Trophoblast cell (in vitro differentiated cells and primary cell): ENCODE measurements at regions not wholly inside any gene's neighbourhood (a gene's known extent, or its start where the extent isn't known, plus 50 kb on each side); places are given as distances from the start of the nearest gene placed in this dataset.

ENCODE experiments used
- DNase-seq, 2 donors: peaks; one replicate each; pipeline ENCODE4 v3.0.0-alpha.2; 2016
- H2AFZ ChIP-seq: 2 replicates; pipeline ENCODE4 v1.6.1; 2013; ENCODE audit warnings: low read length, moderate library complexity, mild to moderate bottlenecking; ENCODE audit not compliant: insufficient read depth, poor library complexity
- H2AK5ac ChIP-seq: 2 replicates; pipeline ENCODE4 v1.6.1; 2013; ENCODE audit warnings: mild to moderate bottlenecking, low read length
- H2BK120ac ChIP-seq: 2 replicates; pipeline ENCODE4 v1.6.1; 2013; ENCODE audit warnings: low read length, mild to moderate bottlenecking, moderate library complexity; ENCODE audit not compliant: insufficient read depth, poor library complexity
- H2BK12ac ChIP-seq: 2 replicates; pipeline ENCODE4 v1.6.1; 2013; ENCODE audit warnings: mild to moderate bottlenecking, low read length, moderate library complexity
- H2BK5ac ChIP-seq: 2 replicates; pipeline ENCODE4 v1.6.1; 2013; ENCODE audit warnings: low read length, low read depth, moderate library complexity, mild to moderate bottlenecking; ENCODE audit not compliant: poor library complexity
- H3K14ac ChIP-seq: 2 replicates; pipeline ENCODE4 v1.6.1; 2013; ENCODE audit warnings: mild to moderate bottlenecking, low read length
- H3K18ac ChIP-seq: 2 replicates; pipeline ENCODE4 v1.6.1; 2013; ENCODE audit warnings: mild to moderate bottlenecking, low read length
- H3K23ac ChIP-seq: 2 replicates; pipeline ENCODE4 v1.6.1; 2013; ENCODE audit warnings: low read length
- H3K27ac ChIP-seq: 2 replicates; pipeline ENCODE4 v1.5.1; 2013; ENCODE audit warnings: low read depth, mild to moderate bottlenecking, inconsistent platforms, low read length, moderate library complexity
- H3K27me3 ChIP-seq: 2 replicates; pipeline ENCODE4 v1.6.1; 2013; ENCODE audit warnings: inconsistent platforms, mild to moderate bottlenecking, low read length, moderate library complexity; ENCODE audit not compliant: insufficient read depth
- H3K36me3 ChIP-seq, 2 experiments: 1 replicate in 1 of 2; 2 replicates in 1 of 2; pipeline ENCODE4 v1.6.1; 2013; ENCODE audit warnings: low read length in 2 of 2, mild to moderate bottlenecking in 2 of 2, moderate library complexity in 1 of 2; ENCODE audit not compliant: insufficient read depth in 2 of 2, control insufficient read depth in 1 of 2
- H3K4ac ChIP-seq: 2 replicates; pipeline ENCODE4 v1.6.1; 2013; ENCODE audit warnings: low read depth, mild to moderate bottlenecking, low read length, moderate library complexity
- H3K4me1 ChIP-seq, 2 experiments: 1 replicate in 1 of 2; 2 replicates in 1 of 2; pipeline ENCODE4 v1.6.1; 2013; ENCODE audit warnings: low read length in 2 of 2, mild to moderate bottlenecking in 2 of 2, moderate library complexity in 1 of 2; ENCODE audit not compliant: insufficient read depth in 2 of 2, control insufficient read depth in 1 of 2
- H3K4me2 ChIP-seq: 2 replicates; pipeline ENCODE4 v1.6.1; 2013; ENCODE audit warnings: inconsistent platforms, mild to moderate bottlenecking, low read length, moderate library complexity
- H3K4me3 ChIP-seq: 2 replicates; pipeline ENCODE4 v1.5.1; 2013; ENCODE audit warnings: mild to moderate bottlenecking, low read depth, low read length, inconsistent platforms
- H3K79me1 ChIP-seq: one replicate; pipeline ENCODE4 v1.6.1; 2013; ENCODE audit warnings: low read length
- H3K79me2 ChIP-seq: 2 replicates; pipeline ENCODE4 v1.6.1; 2013; ENCODE audit warnings: low read length, mild to moderate bottlenecking; ENCODE audit not compliant: control insufficient read depth, insufficient read depth, poor library complexity
- H3K9ac ChIP-seq: 2 replicates; pipeline ENCODE4 v1.6.1; 2013; ENCODE audit warnings: mild to moderate bottlenecking, low read length
- H3K9me3 ChIP-seq: 2 replicates; pipeline ENCODE4 v1.6.1; 2013; ENCODE audit warnings: low read depth, mild to moderate bottlenecking, control low read depth, inconsistent platforms, low read length; ENCODE audit not compliant: insufficient read depth
- H4K12ac ChIP-seq: 2 replicates; pipeline ENCODE4 v1.6.1; 2013; ENCODE audit warnings: low read depth, mild to moderate bottlenecking, low read length, moderate library complexity
- H4K8ac ChIP-seq: 2 replicates; pipeline ENCODE4 v1.6.1; 2013; ENCODE audit warnings: low read depth, mild to moderate bottlenecking, low read length, moderate library complexity
- H4K91ac ChIP-seq: one replicate; pipeline ENCODE4 v1.6.1; 2013; ENCODE audit warnings: low read depth, mild to moderate bottlenecking, low read length, moderate library complexity
- WGBS: extraction: QIAGEN DNeasy Blood & Tissue Kit; methylation state at CpG from one replicate; pipeline ENCODE4 v1.1.7; 2013; ENCODE audit warnings: missing lambda C conversion rate; ENCODE audit not compliant: insufficient read length, insufficient coverage; ENCODE audit errors: extremely low coverage; 5-methylcytosine and 5-hydroxymethylcytosine counted together

DNA sequence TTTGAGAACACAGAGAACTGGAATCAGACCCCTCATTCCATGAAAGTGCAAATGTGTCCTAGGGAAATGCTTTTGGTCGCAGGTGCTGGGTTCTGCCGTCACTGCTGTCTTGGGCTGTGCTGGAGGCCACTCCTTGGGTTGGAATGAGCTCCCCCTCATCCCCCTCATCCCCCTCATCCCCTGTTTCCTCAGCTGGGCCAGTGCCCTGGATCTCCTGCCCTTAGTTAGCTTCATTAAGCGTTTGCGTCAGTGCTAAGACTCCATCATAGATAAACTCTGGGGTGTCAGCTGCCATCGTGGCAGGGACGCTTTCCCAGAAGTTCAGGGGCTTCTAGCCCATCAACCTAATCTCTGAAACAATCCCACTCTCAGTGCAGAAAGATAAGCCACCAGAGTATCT lies 97.1 kb upstream of the ZNF516 start:
- Histone ChIP-seq H4K12ac (no peak overlapping the region), H3K14ac (no peak overlapping the region), H3K4me1 (no peaks in the 10 kb centered on the region), H2BK120ac (no peak overlapping the region), H2AFZ (no peak overlapping the region), H3K9ac (no peak overlapping the region), H3K18ac (no peak overlapping the region), H3K4ac (no peak overlapping the region), H2BK5ac (no peak overlapping the region), H4K91ac (no peak overlapping the region), H3K9me3 (peaks cover 3% of the 10 kb centered on the region), H3K79me1 (no peaks in the 10 kb centered on the region), H3K79me2 (no peaks in the 10 kb centered on the region), H3K4me3 (no peak overlapping the region), H2BK12ac (no peak overlapping the region), H3K27me3 (no peaks in the 10 kb centered on the region), H4K8ac (no peak overlapping the region), H3K36me3 (no peaks in the 10 kb centered on the region), H3K27ac (no peak overlapping the region), H3K23ac (no peak overlapping the region), H2AK5ac (no peak overlapping the region), H3K4me2 (no peak overlapping the region)
- WGBS: no CpG with 5 or more reads among the region's 6 CpGs
- DNase-seq: no peak

DNA sequence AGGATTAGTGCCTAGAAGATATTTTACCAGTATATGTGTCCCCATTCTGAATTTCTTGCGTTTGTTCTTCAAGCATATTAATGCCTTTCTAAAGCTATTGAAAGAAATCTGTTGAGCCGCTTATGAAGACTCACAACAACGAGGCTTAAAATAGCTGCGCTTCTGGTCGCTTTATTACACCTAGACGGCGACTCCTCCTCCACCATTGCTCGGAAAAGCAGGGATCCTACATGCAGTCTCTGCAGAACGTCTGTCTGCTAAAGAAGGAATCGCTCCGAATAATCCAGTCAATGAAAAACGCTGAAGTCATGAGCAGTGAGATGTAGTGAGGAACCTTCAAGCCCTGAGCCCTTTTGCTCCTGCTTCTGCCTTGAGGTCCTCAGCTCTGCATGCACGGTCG lies 94.8 kb upstream of the ZNF516 start:
- Histone ChIP-seq H2AFZ (no peak overlapping the region), H3K4ac (no peak overlapping the region), H2BK12ac (no peak overlapping the region), H3K9ac (no peak overlapping the region), H3K14ac (no peak overlapping the region), H2BK120ac (no peak overlapping the region), H3K9me3 (peaks cover 7% of the 10 kb centered on the region), H3K79me1 (no peaks in the 10 kb centered on the region), H3K4me1 (no peaks in the 10 kb centered on the region), H4K12ac (no peak overlapping the region), H2AK5ac (no peak overlapping the region), H3K4me2 (no peak overlapping the region), H3K4me3 (no peak overlapping the region), H4K91ac (no peak overlapping the region), H3K27me3 (no peaks in the 10 kb centered on the region), H3K23ac (no peak overlapping the region), H3K27ac (no peak overlapping the region), H3K18ac (no peak overlapping the region), H3K36me3 (no peaks in the 10 kb centered on the region), H2BK5ac (no peak overlapping the region), H4K8ac (no peak overlapping the region), H3K79me2 (no peaks in the 10 kb centered on the region)
- DNase-seq: no peak
- no CpG with 5 or more reads among the region's 14 CpGs for WGBS

DNA sequence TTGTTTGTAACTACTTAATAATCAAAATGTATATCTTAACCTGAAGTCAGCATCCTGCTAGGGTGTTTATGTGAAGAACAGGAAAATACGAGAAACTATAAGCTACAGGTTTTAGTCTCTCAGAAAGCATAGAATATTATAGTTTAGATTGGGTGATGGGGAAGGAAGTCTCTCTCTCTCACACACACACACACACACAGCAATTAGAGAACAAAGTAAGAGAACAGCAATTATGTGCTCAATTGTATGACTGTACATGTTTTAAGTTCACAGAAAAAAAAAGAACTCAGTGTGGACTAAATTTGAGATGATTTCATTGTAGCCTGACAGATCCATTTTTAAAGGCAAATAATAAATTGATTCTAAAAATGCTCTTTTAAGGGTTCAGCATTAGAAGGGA lies 94.3 kb upstream of the ZNF516 start:
- Histone ChIP-seq H2BK120ac (no peak overlapping the region), H3K4me1 (no peaks in the 10 kb centered on the region), H4K91ac (no peak overlapping the region), H2AK5ac (no peak overlapping the region), H3K79me1 (no peaks in the 10 kb centered on the region), H3K14ac (no peak overlapping the region), H3K79me2 (no peaks in the 10 kb centered on the region), H3K18ac (no peak overlapping the region), H2AFZ (no peak overlapping the region), H3K9me3 (peaks cover 7% of the 10 kb centered on the region), H3K9ac (no peak overlapping the region), H3K27ac (no peak overlapping the region), H3K4me3 (no peak overlapping the region), H3K4me2 (no peak overlapping the region), H2BK5ac (no peak overlapping the region), H4K8ac (no peak overlapping the region), H4K12ac (no peak overlapping the region), H2BK12ac (no peak overlapping the region), H3K36me3 (no peaks in the 10 kb centered on the region), H3K27me3 (no peaks in the 10 kb centered on the region), H3K23ac (no peak overlapping the region), H3K4ac (no peak overlapping the region)
- DNase-seq: no peak
- WGBS: no CpG with 5 or more reads among the region's 1 CpG

DNA sequence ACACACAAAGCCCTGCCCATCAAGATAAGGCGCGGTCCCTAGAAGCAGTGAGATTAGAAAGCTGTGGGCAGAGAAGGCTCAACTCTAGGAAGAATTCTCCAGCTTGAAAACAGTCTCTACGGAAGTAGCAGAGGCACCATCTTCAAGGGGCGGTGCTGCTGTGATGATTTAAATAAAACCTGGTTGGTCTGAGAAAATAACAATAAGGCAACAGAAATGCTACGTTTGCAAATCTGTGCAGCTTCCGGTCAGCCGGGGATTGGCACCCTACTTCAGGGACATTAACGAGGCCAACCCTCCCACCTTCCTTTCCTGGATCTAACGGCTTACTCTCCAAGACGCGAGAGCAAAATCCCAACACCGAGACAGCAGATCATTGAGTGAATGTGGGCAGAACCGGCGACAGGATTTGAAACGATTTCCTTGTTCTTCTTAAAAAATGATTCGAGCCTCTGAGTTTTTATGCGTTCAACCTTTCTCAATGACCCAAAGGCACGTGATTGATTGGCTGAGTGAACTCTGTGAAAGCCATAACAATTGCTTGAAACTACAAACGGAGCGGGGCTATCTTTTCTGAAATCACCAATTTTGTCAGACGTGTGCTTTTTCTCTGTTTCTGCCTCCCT lies 93.7 kb upstream of the ZNF516 start:
- no CpG with 5 or more reads among the region's 21 CpGs for WGBS
- Histone ChIP-seq H3K23ac (no peak overlapping the region), H3K79me2 (no peaks in the 10 kb centered on the region), H4K8ac (no peak overlapping the region), H2AK5ac (no peak overlapping the region), H3K4me3 (no peak overlapping the region), H3K27me3 (no peaks in the 10 kb centered on the region), H4K12ac (no peak overlapping the region), H3K36me3 (no peaks in the 10 kb centered on the region), H3K27ac (no peak overlapping the region), H3K4me1 (no peaks in the 10 kb centered on the region), H3K14ac (no peak overlapping the region), H4K91ac (no peak overlapping the region), H3K4ac (no peak overlapping the region), H2BK120ac (no peak overlapping the region), H3K9ac (no peak overlapping the region), H2AFZ (peak overlapping the region; percentile 1), H3K79me1 (no peaks in the 10 kb centered on the region), H3K18ac (no peak overlapping the region), H3K9me3 (peaks cover 7% of the 10 kb centered on the region), H3K4me2 (peak overlapping the region; percentile 23), H2BK12ac (no peak overlapping the region), H2BK5ac (no peak overlapping the region)
- no peak for DNase-seq
